ENCODE measurements at regions not wholly inside any gene's neighbourhood (a gene's known extent, or its start where the extent isn't known, plus 50 kb on each side); places are given as distances from the start of the nearest gene placed in this dataset.
"Not testable (repeated sequence)": the region's sequence is repeated elsewhere in the genome, so short reads cannot be mapped to it uniquely, and the experiment has no call there.

DNA sequence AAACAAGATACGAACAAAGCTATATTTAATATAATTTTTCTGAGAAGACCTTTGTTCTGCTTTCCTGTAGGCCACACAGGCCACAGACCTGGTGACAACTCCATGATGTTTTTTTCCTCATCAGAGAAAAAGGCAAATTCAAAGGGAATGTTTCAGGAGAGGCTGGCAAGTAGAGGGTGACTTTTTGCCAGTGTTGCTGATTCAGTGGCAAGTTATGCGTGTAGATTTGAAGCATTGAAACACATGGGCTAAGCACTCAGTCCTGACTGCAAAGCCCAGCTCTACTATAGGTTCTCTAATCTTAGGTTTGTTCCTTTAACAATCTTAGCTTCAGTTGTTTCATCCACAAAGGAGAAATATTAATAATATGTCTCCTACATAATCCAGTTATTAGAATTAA is 499.8 kb downstream of the SUCLG1 start:
- DNase-seq, result no peak

DNA sequence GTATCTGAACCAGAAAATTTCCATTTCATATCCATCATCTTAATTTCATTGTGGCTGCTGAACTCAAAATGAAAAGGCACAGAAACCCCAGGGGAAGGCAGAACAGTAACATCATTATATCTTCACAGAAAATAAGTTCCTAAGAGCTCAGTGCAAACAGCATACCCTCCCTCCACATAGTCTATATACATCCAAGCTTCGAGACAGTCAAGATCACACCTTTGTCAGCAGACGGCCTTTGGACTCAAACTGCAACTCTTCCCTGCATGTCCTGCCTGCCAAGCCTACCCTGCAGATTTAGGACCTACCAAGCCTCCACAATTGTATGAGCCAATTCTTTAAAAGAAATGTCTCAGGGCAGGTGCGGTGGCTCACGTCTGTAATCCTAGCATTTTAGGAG is 502.1 kb downstream of the SUCLG1 start:
- no peak for DNase-seq

DNA sequence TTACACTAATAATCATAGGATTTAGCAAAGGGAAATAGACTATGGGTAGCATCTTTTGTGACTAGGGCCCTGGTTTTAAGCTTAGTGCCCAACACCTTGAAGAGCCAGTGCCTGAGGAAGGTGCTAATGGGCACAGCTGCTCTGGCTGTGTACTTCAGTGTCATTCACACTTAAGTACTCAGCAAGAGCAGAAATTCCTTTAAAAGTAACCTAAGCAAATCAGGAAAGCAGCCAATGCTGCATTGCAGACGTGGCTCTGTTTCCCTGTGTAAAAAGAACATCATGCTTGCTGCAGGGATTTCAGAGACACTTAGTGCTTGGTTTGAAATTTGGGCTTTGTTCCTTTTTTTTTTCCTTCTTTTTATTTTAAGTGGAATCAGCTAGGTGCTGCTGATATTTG is 505.4 kb downstream of the SUCLG1 start:
- no peak for DNase-seq

DNA sequence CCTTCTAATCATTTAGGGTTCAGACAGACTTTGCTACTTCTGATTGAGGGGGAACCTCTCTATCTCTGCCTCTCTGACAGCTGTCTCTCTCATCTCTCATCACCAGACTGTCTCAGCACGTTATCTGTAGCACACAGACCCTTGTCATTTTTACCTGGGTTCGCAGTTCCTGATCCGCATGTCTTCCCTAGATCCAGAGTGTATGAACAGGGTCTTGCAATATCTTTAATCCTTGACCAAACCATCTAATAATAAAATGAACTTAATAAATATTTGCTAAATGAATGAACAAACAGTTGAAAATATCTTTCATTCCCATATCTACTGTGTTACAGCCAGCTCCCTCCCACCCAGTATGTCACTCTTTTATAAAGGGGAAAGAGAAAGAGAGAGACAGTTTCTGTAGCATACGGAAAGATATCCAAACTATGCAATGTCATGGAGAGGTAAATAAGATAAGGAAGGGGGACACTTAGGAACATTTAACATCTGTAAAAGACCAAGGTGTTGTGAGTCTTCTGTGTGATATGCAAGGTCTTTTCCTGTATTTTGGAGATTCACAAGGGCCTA is 507.6 kb downstream of the SUCLG1 start:
- DNase-seq, result no peak

DNA sequence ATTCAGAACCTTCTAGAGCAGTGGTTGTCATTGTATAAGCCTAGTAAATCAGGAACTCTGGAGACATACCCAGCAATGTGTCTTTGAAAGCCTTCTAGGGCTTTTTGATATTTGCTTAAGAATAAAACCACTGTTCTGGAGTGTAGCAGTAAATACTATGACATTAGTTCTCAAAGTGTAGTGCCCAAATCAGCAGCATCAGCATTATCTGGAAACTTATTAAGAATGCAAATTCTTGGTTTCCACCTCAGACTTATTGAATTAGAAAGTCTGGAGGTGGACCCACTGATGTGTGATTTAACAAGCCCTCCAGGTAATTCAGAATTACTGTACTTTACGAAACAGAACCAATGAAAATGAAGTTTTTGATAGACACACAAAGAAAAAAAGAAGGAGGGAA is 509.7 kb downstream of the SUCLG1 start:
- no peak for DNase-seq

DNA sequence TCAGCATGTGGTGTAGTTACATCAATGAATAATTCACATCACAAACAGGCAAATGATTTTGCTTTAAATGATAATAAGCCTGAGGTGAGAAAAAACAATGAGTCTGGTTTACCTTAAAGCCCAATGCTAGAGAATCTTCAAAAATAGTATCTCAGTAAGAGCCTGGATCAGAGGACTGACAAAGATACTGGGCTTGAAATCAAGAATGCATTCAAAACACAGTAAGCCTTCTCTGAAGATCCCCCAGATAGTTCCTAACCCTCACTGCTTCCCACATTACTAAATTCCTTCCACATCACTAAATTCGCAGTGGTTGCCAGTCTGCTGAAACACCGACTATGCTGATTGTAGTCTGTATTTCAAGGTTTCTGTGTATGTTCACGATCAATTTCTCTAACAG is 514.9 kb downstream of the SUCLG1 start:
- DNase-seq, result no peak

DNA sequence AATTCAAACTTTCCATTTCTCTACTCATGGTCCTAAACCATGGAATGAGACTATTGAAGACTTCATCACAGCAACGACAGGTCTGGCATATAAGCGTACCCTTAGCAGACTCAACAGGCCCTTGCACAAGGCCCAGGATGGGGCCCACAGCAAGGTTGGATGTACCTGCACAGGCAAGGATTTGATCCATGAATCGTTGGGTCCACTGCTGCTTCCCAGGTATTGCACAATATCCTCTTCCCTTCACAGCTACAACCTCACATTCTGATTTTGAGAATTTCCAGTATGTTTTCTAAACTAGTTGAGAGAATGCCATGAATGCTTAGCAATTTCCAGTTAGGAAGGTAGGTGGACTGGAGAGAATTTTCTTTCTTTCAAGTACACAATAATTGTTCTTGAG is 515.8 kb downstream of the SUCLG1 start:
- DNase-seq, result no peak

DNA sequence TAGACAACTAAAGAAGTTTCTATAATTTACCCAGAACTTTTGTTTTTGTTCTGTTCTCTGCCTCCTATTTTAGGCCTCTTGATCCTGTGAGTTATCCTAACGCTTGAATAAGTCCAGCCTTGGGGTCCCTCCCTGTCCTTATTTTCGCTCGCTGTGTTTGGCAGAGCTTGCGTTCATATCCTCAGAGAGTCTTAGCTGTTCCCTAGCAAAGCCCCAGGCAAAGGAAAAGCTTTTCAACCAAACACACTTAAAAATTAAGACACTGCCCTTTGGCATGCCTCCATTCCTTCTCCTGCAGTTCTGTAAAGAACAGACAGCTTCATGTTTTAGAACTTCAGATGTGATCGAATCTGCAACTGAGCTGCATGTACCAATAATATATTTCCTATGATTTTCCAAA is 517.2 kb downstream of the SUCLG1 start:
- DNase-seq, result no peak

DNA sequence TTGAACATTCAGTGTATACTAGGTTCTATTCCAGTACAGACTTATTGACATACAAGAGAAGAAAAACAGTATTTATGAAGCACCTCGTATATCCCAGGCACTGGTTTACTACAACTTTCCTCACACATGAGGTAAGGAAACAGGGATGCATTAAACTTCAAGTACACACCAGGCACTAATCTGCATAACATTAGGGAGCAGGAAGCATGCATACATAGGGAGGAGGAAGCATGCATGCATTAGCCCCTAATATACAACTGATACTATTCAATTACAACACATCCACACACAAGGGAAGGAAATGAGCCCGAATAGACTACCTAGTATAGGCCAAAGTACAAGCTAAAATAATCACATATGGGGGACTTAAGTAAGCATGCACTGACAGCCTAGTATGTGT is 525.3 kb downstream of the SUCLG1 start:
- no peak for DNase-seq

DNA sequence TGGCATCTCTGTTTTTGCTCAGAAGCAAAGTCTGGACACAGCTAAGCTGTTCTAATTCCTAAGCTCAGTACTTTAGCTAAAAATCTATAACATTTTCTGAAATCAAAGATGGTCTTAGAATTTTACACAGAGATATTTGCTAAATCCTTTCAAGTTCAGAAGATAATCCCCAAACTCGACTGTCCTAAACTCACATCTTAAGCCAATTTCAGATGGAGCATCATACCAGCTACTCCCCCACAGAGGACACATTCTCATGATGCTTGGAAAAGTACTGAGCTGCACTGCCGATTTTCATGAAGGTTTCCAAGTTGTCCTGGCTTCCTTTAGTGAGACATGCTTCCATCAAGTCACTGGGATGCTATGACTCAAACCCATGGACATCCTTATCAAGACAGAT is 535.5 kb downstream of the SUCLG1 start:
- no peak for DNase-seq

DNA sequence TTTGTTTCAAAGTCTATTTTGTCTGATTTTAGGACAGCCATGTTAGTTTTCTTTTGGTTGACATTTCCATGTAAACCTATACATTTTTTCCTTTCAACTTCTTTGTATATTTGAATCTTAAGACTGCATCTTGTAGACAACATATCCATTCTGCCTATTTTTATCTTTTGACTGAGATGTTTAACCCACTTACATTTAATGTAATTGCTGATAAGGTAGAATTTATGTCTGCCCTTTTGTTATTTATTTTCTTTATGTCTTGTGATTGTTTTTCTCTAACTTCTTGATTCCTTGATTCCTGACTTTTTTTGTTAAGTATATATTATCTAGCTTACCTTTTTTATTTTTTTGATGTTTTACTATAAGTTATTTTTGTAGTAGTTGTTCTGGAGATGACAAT is 542.5 kb downstream of the SUCLG1 start:
- DNase-seq, result no peak

DNA sequence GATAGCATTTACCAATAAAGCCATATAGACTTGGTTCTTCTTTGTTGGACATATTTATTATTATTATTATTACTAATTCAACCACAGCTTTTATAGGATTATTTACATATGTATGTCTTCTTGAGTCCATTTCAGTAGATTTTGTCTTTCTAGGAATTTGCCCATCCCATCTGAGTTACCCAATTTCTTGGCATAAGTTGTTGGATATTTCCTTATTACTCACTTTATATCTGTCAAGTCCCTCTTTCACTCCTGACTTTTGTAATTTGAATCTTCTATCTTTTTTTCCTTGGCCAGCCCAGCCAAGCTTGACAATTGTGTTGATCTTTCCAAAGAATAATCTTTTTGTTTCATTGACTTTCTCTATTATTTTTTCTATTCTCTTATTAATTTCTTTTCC is 543.7 kb downstream of the SUCLG1 start:
- DNase-seq, result no peak

DNA sequence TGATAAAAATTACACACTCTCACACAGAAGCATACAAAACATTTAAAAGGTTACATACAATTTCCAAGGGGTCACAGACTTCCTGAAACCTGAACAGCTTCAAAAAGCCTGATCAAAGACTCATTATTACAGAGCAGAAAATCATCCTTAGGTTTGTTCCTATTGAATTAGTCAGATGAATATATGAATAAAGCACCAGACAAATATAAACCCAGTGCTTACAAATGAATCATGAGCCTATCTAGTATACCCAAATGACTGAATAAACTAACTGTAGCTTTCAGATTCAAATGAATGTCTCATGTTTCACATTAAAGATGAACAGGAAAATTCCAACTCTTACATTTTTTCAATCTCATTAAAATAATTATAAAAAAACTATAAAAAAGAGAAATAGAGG is 550.3 kb downstream of the SUCLG1 start:
- DNase-seq, result no peak

DNA sequence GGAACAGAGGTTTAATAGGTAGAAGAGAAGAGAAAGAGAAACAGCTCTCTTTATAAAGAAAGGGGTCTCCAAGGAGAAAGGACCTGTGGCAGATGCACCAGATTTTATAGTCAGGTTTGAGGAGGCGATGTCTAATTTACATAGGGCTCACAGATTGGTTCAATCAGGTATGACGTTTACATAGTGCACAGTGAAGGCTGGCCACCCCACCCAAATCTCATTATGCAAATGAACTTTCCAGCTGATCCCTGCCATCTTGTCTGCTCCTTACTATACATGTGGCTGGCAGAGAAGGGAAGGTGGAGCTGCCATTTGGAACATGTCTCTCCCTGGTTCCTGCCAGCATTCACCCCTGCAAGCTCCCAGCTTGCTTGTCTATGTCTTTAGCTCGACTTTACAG is 557.8 kb downstream of the SUCLG1 start:
- DNase-seq, result no peak

DNA sequence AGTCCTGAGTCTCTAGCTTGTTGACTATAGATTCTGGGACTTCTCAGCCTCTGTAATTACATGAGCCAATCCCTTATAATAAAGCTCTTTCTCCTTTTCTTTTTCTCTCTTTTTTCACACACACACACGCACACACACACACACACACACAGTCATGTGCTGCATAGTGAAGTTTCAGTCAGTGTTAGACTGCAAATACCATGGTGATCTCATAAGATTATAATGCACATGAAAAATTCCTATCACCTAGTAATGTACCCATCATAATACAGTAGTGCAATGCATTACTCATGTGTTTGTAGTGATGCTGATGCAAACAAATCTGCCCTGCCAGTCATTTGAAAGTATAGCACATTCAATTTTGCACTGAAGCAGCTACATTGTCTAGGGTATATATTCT is 558.2 kb downstream of the SUCLG1 start:
- DNase-seq, result no peak

DNA sequence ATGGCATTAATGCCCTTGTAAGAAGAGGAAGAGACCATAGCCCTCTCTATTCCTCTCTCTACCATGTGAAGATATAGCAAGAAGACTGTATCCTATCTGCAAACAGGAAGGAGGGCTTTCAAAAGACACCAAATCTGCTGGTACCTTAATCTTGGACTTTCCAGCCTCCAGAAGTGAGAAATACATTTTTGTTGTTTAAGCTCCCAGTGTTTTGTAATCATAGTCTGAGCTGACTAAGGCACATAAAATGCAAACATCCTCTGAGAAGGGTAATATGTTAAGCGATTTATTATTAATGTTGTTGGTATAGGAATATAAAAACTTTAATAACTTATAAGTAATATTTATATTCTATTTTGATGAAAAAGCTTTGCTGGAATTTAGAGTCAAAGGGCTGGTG is 559.8 kb downstream of the SUCLG1 start:
- no peak for DNase-seq

DNA sequence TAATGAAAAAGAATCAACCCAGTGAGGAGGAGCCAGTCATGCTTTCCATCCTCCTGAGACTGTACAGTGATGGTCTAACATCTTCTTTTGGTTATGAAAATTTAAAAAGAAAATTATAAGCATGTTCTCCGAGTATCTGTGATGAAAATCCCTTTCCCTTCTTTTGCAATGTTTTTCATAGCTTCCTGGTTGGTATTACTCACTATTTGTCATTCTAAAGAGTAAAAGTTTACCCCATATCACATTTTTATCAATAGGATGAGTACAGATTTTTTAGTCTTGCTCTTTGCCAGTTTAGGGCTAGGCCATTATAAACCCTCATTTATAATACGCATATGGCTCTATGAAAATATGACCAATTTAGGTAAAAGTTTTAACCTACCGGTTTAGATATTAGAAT is 564.1 kb downstream of the SUCLG1 start:
- DNase-seq, result no peak

DNA sequence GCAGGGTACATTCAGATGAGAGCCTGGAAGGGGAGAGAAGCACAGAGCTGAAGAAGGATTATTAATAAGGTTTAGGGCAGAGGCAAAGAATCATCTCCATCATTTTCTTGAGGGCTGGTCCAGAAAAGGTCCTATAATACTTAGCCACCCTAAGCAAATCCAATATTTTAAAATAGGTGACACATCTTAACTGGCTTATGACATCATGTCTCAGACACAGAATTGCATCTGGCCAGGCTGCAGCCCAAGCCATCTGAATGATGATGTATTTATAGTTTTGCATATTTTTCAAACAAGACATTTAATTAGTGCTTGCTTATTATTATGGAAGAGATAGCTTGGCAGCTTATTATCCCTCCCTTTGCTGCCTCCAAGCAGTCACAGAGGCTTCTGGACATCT is 571.3 kb downstream of the SUCLG1 start:
- DNase-seq, result no peak

DNA sequence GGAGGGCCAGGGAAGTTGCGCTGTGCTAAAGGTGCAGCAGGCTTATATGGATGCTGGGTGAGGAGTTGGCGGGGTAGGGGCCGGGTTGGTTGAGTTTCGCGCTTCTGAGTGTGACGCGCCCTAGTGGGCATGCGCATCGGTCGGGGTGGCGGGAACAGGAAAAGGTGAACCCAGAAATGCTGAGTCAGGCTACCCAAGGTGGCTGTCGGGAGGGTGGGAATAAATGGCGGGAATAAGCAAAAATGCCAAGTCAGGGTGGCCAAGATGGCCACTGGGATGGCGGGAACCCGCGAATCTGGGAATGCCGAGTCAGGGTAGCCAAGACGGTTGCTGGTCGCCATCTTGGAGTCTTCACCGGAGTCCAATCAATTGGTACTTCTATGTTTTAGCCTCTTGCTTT is 580.0 kb downstream of the SUCLG1 start:
- DNase-seq, result no peak

DNA sequence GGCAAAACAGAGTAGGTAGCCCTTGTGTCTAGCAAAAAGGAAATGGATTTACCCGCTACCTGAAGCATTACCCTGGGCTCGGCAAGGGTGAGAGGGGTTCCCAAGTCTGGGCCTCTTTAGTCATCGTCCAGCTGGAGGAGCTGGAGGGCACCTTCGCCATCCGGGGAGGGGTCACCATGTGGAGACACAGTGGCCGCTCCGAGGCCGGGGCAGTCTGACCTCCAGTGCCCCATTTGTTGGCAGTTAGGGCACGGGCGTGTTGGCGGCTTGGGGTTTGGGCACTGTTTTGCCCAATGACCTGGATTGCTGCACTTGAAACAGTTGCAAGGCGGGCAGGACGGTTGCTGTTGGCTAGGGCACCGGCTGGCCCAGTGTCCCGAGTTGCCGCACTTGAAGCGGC is 581.8 kb downstream of the SUCLG1 start:
- DNase-seq, result not testable (repeated sequence)

DNA sequence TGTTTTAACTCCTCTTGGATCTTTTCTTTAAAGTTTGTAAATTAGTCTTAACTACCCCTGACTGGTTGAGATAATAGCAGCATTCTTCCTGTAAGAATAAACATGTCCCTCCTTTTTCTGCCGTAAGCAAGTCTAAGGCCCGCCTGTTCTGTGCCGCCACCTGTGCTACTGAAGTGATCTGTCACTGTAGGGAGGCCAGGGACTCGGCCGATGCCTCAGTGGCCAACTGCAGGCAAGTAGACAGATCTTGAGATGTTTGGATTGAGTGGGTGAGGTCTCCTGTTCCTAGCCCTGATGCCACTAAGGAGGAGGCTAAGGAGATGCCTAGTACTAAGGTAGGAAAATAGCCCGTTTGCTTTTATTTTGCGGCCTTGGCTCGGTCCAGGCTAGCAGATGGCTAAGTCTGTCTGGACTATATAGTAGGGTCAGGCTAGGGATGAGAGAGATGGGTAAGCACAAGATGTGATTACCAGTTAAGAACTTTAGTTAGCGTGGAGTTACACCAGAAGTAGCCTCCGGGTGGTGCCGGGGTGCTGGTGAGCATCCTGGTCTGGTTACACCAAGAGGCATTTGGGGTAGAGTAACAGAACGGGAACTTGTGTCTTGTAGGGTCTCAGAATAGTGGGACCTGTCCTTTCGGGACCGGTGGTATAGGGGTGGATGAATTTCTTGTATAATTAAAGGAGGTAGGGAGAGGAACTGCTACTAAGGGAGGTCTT is 584.2 kb downstream of the SUCLG1 start:
- DNase-seq, result no peak

DNA sequence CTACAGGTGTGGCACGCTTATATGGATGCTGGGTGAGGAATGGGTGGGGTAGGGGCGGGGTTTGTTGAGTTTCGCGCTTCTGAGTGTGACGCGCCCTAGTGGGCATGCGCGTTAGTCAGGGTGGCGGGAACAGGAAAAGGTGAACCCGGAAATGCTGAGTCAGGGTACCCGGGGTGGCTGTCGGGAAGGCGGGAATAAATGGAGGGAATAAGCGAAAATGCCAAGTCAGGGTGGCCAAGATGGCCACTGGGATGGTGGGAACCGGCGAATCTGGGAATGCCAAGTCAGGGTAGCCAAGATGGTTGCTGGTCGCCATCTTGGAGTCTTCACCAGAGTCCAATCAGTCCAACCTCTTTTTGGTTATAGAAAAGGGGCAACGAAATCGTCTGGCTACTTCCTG is 585.0 kb downstream of the SUCLG1 start:
- DNase-seq, result no peak

DNA sequence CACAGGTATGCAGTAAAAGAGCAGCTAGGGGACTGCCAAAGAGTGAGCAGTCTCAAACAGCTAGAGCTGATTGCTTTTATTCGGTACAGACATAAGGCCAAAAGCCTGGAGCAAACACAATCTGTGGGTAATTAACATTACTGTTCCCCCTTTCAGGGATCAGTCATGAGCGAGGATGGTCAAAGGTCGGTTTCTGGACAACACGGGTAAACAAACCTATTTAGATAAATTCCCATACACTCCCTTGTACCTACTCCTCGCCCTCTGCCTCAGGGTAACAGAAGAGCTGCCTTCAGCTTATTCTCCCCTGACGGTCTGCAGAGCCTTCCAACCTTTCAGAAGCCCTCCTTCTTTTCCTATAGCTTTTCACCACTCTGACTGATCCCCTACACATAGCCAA is 586.0 kb downstream of the SUCLG1 start:
- DNase-seq, result no peak

DNA sequence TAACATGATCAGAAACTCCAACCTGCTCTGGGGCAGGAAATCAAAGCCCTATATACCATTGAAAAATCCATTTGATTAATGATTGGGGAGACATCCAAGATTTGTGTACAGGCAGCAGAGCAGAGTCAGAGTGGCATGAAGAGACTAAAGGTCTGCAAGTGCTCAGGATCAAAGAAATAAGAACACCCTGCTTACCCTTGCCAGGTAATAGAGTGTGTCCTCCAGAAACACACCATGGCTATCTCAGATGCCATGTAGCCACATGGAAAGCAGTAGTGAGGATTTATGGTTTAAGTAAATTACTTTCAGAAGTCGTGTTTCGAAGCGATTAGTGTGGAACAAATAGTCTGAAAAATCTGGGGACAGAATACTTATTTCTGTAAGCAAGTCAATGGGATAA is 592.9 kb downstream of the SUCLG1 start:
- no peak for DNase-seq

DNA sequence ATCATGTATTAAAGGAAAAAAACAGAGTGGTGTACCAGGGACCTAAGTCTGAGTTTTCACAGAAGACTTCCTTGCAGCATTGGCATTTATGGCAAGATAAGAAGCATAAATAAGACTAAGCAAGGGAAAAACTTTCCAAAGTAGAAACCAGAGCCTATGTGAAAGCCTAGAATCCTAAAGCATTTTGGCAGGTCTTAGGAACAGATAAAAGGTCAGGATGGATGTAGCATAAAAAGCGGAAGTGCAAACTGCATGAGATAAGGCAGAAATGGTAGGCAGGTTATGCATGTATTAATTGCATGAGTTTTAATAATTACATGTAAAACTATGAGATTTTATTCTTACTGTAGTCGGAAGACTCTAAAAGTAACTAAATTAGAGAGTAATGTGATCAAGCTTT is 596.5 kb downstream of the SUCLG1 start:
- no peak for DNase-seq
